Mucosa of descending colon (tissue), 3 donors: ENCODE measurements at regions not wholly inside any gene's neighbourhood (a gene's known extent, or its start where the extent isn't known, plus 50 kb on each side); places are given as distances from the start of the nearest gene placed in this dataset.

Source experiments
- ATAC-seq: fragments of 200-7000 bp; cut with Tn5 transposase; one replicate; pipeline ENCODE4 v1.9.1; 2020; ENCODE audit warnings: mild to moderate bottlenecking, moderate library complexity
- DNase-seq, 3 donors: peaks; one replicate each; pipeline ENCODE4 v3.0.0-alpha.2; 2020
- H3K36me3 ChIP-seq: fragments of 200-600 bp; one replicate; pipeline ENCODE4 v1.8.0; 2021; ENCODE audit warnings: low read depth, mild to moderate bottlenecking
- H3K4me1 ChIP-seq: fragments of 200-600 bp; one replicate; pipeline ENCODE4 v1.8.0; 2021; ENCODE audit warnings: low read depth, mild to moderate bottlenecking
- H3K4me3 ChIP-seq: fragments of 200-600 bp; one replicate; pipeline ENCODE4 v1.8.0; 2021; ENCODE audit warnings: mild to moderate bottlenecking
- H3K9me3 ChIP-seq: fragments of 200-600 bp; one replicate; pipeline ENCODE4 v1.8.0; 2021; ENCODE audit warnings: mild to moderate bottlenecking
- CTCF ChIP-seq: fragments of 200-600 bp; IDR thresholded peaks from one replicate; pipeline ENCODE4 v1.8.0; 2022; ENCODE audit warnings: antibody characterized with exemption, mild to moderate bottlenecking
- intact Hi-C, 2 donors: fragments of 100-400 bp; cut with DNase I in 1 of 2; cut with micrococcal nuclease in 1 of 2; formaldehyde crosslinking; loops; one replicate each; pipeline versions ENCODE4 v1.11.0 to v1.11.1; 2022; cut with DNase I, micrococcal nuclease
- donor health status: DM: no; HTN: no; CAD: no; lungs with moderate emphysema.
- donor health status: DM: no; HTN: no; CAD: no.
- donor health status: DM: no; HTN: yes; CAD: no.

GRCh38 chr2:144127693-144128092, 392.2 kb downstream of the ZEB2 start:
- TF ChIP-seq CTCF: no peak
- DNase-seq (no peak), ATAC-seq (no peak)
- Histone ChIP-seq H3K36me3 (no peaks in the 10 kb centered on the region), H3K4me3 (no peak overlapping the region), H3K4me1 (no peaks in the 10 kb centered on the region), H3K9me3 (no peaks in the 10 kb centered on the region)
- intact Hi-C loops: no loop called here

DNA sequence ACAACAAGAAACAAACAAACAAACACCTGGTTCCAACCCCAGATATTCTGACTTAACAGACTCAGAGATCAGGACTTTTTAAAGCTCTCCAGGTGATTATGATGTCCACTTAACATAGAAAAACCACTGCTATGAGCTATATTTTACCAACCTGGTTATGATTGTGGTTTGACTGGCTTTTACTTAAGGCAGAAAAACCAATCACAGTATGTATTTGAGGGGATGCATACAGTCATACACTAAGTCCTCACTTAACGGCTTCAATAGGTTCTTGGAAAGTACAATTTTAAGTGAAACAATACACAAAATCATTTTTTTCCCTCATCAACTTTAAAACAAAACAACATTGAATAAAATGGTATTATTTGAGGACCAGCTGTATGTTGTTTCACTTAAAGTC, 393.6 kb downstream of the ZEB2 start:
- no peak for TF ChIP-seq CTCF
- no peaks in the 10 kb centered on the region for H3K9me3 ChIP-seq
- H3K4me3 ChIP-seq: no peak overlapping the region
- ATAC-seq (no peak), DNase-seq (no peak)
- intact Hi-C loops: no loop called here
- H3K36me3 ChIP-seq: no peaks in the 10 kb centered on the region
- no peaks in the 10 kb centered on the region for H3K4me1 ChIP-seq

- Histone ChIP-seq H3K4me3 (no peak overlapping the region), H3K36me3 (no peaks in the 10 kb centered on the region), H3K4me1 (no peaks in the 10 kb centered on the region), H3K9me3 (no peaks in the 10 kb centered on the region)
- TF ChIP-seq CTCF: no peak
- ATAC-seq (no peak), DNase-seq (no peak)
- intact Hi-C loops: no loop called here
Measured at GRCh38 chr2:144125751-144126150, 394.2 kb downstream of the ZEB2 start.

GRCh38 chr2:144124882-144125281, 395.0 kb downstream of the ZEB2 start:
- H3K4me1 ChIP-seq: no peaks in the 10 kb centered on the region
- H3K9me3 ChIP-seq: no peaks in the 10 kb centered on the region
- DNase-seq: no peak
- no peak overlapping the region for H3K4me3 ChIP-seq
- no peaks in the 10 kb centered on the region for H3K36me3 ChIP-seq
- ATAC-seq: no peak
- intact Hi-C loops: no loop called here
- TF ChIP-seq CTCF: no peak

GRCh38 chr2:144120487-144120886, 399.4 kb downstream of the ZEB2 start:
- no peak for DNase-seq
- Histone ChIP-seq H3K36me3 (no peaks in the 10 kb centered on the region), H3K9me3 (no peaks in the 10 kb centered on the region), H3K4me1 (no peaks in the 10 kb centered on the region), H3K4me3 (no peak overlapping the region)
- no peak for TF ChIP-seq CTCF
- intact Hi-C loops: no loop called here
- ATAC-seq: no peak

- no peak for ATAC-seq
- no peak for DNase-seq
- Histone ChIP-seq H3K4me3 (no peak overlapping the region), H3K9me3 (no peaks in the 10 kb centered on the region), H3K36me3 (no peaks in the 10 kb centered on the region), H3K4me1 (no peaks in the 10 kb centered on the region)
- TF ChIP-seq CTCF: no peak
- intact Hi-C loops: no loop called here
Measured at GRCh38 chr2:144117086-144117485, 402.8 kb downstream of the ZEB2 start.
